NCI-H146 treated with DMSO at 0.1 percent for 48 hours (cell line): ENCODE measurements at regions not wholly inside any gene's neighbourhood (a gene's known extent, or its start where the extent isn't known, plus 50 kb on each side); places are given as distances from the start of the nearest gene placed in this dataset.
"Not testable (repeated sequence)": the region's sequence is repeated elsewhere in the genome, so short reads cannot be mapped to it uniquely, and the experiment has no call there.

Experiments
- DNase-seq: peaks from one replicate; lab custom pipeline; 2025; ENCODE audit not compliant: unreplicated experiment; lab: John Stamatoyannopoulos, UW

DNA sequence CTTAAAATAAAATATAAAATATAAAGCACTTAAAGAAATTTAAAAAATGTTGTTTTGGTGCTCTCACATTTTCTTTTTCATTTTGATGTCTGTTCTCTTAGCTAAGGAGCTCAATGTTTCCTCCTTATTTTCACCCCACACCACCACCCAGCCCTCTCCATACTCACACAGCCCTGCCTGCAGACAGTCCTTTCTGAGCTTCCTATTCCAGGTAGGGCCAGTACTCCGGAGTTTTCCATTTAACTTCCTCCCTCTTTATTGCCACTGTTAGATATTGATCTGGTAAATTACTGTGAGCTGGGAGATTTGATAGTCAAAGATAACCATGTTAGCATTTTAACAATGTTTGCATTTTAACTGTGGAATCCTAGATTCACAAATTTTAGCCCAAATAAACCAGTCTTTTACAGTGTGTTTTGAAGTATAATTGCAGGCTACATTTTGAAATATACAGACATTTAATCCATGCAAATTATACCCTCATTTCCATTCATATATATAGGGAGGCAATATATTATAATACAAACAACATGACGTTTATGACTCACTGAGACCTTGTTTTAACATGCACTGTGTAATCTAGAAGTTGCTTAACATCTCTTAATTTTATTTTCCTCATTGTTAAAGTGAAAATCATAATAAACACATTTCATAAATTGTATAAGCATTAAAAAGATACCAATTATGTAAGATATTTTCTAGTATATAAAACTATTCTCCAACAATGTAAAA, 927.1 kb downstream of the NR2F1-AS1 start:
- DNase-seq: peak; percentile 26

GRCh38 chr5:92652756-92653155, 928.3 kb downstream of the NR2F1-AS1 start:
- DNase-seq: no peak

GRCh38 chr5:92644266-92644886, 936.6 kb downstream of the NR2F1-AS1 start:
- peak; percentile 18 for DNase-seq

DNA sequence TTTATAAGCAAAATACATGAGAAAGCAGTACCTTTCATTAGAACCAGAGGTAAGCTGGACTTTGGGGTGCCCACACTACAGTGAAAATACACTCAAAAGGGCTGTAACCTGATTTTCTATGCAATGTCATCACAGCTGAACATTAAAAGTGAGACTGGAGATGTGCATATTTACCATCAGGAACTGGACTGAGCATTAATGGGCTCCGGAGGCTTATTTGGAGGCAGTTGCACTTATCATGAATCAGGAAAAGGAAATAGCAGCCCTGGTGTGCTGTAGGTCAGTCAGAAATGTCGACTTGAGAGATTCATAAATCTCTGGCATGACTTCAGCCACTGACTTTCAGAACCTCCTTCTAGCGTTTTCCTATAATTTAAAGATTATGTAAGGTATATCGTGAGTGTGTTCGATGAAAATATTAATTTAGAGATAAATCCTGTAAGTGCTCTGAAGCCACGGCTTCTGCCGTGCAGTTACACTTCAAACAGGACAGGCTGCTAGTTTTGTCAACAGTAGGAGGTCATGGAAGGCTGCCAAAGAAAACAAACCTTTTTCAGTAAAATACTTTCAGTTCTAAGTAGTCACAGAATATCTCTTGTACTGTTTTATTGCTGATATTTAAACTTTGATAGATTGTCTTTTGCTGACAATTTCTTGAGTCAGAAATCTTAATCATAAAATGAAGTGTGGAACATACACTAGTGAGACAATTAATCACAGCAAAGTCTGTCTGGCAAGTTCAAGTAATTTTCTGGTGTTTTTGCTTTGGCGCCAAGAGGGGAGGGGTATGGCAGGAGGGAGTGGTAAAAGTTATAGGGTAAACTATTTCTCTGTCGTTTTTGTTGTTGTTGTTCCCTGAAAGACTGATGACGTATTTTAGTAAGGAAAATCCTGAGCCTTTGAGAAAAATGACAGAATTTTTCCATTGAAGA, 939.7 kb downstream of the NR2F1-AS1 start:
- DNase-seq: peak; percentile 89

DNA sequence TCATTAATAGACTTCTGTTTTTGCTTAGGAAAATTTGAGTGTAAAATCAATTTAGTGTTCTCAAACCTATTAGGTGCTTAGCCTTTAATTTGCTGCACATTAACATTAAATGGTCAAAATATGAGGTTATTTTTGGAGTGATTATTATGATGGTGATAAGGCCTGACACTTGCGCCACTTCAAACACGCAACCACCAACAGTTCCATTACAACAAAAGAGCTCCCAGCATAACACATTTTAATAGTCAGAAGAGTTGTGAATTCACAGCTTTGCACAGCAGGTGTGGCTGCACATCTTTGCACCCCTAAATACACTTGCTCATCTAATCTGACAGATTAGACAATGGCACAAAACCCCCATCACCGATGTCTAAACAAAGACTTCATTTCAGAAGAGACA, 940.7 kb downstream of the NR2F1-AS1 start:
- peak; percentile 84 for DNase-seq

GRCh38 chr5:92637960-92638359, 943.1 kb downstream of the NR2F1-AS1 start:
- no peak for DNase-seq

GRCh38 chr5:92637247-92637646, 943.8 kb downstream of the NR2F1-AS1 start:
- no peak for DNase-seq

DNA sequence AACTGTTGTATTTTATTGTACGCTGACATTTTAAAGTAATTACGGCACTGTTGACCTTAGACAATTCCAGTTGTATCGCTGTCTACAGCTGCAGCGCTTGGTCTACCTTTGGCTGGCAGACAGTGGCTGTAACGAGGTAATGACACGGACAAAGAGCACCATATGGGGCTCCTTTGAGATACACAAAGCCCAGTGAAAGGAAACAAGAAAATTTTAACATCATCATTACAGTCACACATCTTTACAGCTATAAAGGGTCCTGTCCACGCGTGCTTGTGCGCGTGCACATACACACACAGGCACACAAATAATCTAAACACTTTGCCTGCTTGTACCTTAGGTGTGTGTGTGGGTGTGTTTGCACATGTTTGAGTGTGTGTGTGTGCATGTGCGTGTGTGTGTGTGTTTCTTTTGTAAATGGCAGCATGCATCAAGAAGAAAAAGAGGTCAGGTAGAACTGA, 946.0 kb downstream of the NR2F1-AS1 start:
- peak; percentile 95 for DNase-seq

- peak; percentile 58 for DNase-seq
These were observed 947.0 kb downstream of the NR2F1-AS1 start for GRCh38 chr5:92633875-92634487.

GRCh38 chr5:92633176-92633575, 947.8 kb downstream of the NR2F1-AS1 start:
- no peak for DNase-seq

GRCh38 chr5:92631237-92631701, 949.8 kb downstream of the NR2F1-AS1 start:
- DNase-seq: not testable (repeated sequence)

- no peak for DNase-seq
These were observed 951.4 kb downstream of the NR2F1-AS1 start for GRCh38 chr5:92629574-92629973.

GRCh38 chr5:92629000-92629399, 952.0 kb downstream of the NR2F1-AS1 start:
- no peak for DNase-seq

- no peak for DNase-seq
These were observed 953.8 kb downstream of the NR2F1-AS1 start for GRCh38 chr5:92627186-92627585.

GRCh38 chr5:92616085-92616484, 964.9 kb downstream of the NR2F1-AS1 start:
- no peak for DNase-seq

DNA sequence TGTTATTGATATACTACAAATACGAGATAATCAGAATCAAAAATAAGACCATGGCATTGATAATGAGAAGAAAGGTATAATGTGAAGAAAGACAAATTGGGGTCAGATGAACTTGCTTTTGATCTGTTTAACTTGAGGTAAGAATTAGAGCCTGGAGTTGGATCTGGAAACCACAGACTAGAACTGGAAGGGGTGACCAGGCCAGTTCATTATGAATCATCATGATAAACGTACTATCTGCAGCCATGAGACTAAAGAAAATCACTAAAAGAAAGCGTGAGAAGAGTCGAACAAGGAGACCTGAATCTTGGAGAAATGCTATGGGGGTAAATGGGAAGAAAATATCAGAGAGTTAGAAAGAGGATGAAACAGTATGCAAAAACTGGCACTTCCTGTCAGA, 967.5 kb downstream of the NR2F1-AS1 start:
- no peak for DNase-seq

DNA sequence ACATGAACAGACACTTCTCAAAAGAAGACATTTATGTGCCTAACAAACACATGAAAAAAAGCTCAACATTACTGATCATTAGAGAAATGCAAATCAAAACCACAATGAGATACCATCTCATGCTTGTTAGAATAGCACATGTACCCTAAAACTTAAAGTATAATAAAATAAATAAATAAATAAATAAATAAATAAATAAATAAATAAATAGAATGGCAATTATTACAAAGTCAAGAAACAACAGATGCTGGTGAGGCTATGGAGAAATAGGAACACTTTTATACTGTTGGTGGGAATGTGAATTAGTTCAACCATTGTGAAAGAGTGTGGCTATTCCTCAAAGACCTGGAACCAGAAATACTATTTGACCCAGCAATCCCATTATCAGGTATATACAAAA, 970.6 kb downstream of the NR2F1-AS1 start:
- DNase-seq: not testable (repeated sequence)

DNA sequence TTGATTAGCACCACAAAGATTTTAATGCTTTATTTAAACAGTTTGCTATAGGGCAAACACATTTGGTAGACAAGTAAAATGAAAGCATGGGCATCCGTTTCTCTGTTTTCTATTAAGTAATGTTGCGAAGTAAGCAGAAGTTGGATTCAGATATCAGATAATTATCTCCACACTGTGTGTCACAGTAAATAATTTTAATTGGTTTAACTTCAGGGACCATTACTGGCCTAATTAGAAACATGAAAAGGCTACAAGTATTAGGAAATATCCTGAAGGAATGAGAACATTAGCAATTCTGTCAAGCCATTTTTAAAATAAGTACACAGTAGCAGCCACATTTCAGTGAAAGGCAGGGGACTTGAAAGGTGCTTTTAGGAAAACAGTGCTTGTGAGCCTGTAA, 975.4 kb downstream of the NR2F1-AS1 start:
- DNase-seq: peak; percentile 57

GRCh38 chr5:92599217-92599810, 981.7 kb downstream of the NR2F1-AS1 start:
- no peak for DNase-seq

- DNase-seq: no peak
These were observed 987.0 kb downstream of the NR2F1-AS1 start for GRCh38 chr5:92594031-92594430.

DNA sequence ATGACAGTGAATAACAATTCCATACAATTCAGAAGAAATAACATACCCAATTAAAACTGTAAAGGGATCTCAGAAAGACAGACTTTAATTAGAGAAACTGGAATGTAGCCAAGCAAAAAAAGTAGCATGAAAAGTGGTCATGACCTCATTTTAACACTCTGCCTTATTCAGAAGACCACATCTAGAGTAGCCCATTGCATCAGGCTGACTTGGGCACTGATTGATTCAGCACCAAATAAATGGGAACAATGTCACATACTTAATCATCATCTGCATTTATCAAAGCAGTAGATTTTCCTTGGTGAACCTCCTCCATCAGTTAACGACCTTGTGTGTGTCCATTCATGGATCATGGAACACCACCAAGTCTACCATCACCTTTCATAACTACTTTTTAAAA, 992.1 kb downstream of the NR2F1-AS1 start:
- no peak for DNase-seq
